ENCODE measurements at regions not wholly inside any gene's neighbourhood (a gene's known extent, or its start where the extent isn't known, plus 50 kb on each side); places are given as distances from the start of the nearest gene placed in this dataset.

DNA sequence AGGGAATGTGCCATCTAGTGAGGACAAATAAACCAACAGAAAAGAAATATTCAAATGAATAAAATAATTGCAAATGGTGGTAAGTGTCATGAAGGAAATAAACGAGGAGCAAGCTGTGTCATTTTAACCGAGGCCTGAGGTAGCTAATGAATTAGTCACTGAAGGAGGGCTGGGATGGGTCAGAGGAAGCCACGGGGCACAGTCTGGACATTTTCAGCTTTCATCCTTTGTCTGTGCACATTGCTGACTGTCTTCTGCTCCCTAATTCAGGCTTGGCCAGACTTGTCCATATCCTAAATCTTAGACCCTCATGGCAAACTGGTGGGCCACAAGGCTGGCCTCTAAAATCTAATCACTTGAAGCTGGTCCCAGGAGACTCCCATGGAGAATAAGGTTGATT, 138.4 kb downstream of the RHOU start:
- TF ChIP-seq POLR2A (IDR thresholded peaks at IDR 0.05) (no peak), EP300 (IDR thresholded peaks at IDR 0.05) (no peak)
- TF ChIP-seq, protein P1, sequence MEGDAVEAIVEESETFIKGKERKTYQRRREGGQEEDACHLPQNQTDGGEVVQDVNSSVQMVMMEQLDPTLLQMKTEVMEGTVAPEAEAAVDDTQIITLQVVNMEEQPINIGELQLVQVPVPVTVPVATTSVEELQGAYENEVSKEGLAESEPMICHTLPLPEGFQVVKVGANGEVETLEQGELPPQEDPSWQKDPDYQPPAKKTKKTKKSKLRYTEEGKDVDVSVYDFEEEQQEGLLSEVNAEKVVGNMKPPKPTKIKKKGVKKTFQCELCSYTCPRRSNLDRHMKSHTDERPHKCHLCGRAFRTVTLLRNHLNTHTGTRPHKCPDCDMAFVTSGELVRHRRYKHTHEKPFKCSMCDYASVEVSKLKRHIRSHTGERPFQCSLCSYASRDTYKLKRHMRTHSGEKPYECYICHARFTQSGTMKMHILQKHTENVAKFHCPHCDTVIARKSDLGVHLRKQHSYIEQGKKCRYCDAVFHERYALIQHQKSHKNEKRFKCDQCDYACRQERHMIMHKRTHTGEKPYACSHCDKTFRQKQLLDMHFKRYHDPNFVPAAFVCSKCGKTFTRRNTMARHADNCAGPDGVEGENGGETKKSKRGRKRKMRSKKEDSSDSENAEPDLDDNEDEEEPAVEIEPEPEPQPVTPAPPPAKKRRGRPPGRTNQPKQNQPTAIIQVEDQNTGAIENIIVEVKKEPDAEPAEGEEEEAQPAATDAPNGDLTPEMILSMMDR (IDR thresholded peaks at IDR 0.05): no peak

Data from ovary (tissue), 3 donors.